ENCODE measurements at regions not wholly inside any gene's neighbourhood (a gene's known extent, or its start where the extent isn't known, plus 50 kb on each side); places are given as distances from the start of the nearest gene placed in this dataset.

GRCh38 chr6:126941751-126942150 lies 176.7 kb upstream of the RSPO3 start:
- TF ChIP-seq ZNF121 (CRISPR knock-in tag; IDR thresholded peaks at IDR 0.05) (no peak), CTCF (IDR thresholded peaks at IDR 0.05) (no peak), TEAD4 (CRISPR knock-in tag; IDR thresholded peaks at IDR 0.05) (no peak), PREB (CRISPR knock-in tag; IDR thresholded peaks at IDR 0.05; ENCODE audit: borderline replicate concordance) (no peak), MAX (CRISPR knock-in tag; IDR thresholded peaks at IDR 0.05) (no peak), AFF4 (CRISPR knock-in tag; IDR thresholded peaks at IDR 0.05; ENCODE audit: borderline replicate concordance) (no peak), ESRRA (CRISPR knock-in tag; IDR thresholded peaks at IDR 0.05; ENCODE audit: borderline replicate concordance) (no peak)
- TF ChIP-seq, protein P1, sequence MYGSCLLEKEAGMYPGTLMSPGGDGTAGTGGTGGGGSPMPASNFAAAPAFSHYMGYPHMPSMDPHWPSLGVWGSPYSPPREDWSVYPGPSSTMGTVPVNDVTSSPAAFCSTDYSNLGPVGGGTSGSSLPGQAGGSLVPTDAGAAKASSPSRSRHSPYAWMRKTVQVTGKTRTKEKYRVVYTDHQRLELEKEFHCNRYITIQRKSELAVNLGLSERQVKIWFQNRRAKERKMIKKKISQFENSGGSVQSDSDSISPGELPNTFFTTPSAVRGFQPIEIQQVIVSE (CRISPR knock-in tag; IDR thresholded peaks at IDR 0.05; ENCODE audit: borderline replicate concordance): no peak

All from WTC11 (cell line).